ENCODE measurements at regions not wholly inside any gene's neighbourhood (a gene's known extent, or its start where the extent isn't known, plus 50 kb on each side); places are given as distances from the start of the nearest gene placed in this dataset.

GRCh38 chr1:208864366-208864965 is 620.3 kb upstream of the PLXNA2 start:
- TF ChIP-seq POU2F2 (IDR thresholded peaks at IDR 0.05; ENCODE audit: low read depth, low read length) (no peak), POLR2A (IDR thresholded peaks at IDR 0.05; ENCODE audit: low read depth, low read length) (no peak), POLR2AphosphoS5 (IDR thresholded peaks at IDR 0.05; ENCODE audit: low read depth, low read length) (no peak), TAF1 (IDR thresholded peaks at IDR 0.05; ENCODE audit: low read depth, low read length) (no peak), SPI1 (IDR thresholded peaks at IDR 0.05; ENCODE audit: low read depth, low read length) (no peak), PAX5 (IDR thresholded peaks at IDR 0.05; ENCODE audit: insufficient read depth, low read length, severe bottlenecking) (no peak)
- DNase-seq (ENCODE audit: insufficient read length, low spot score) (no peak), FAIRE-seq (no peak)

GRCh38 chr1:208866386-208866955 is 622.3 kb upstream of the PLXNA2 start:
- FAIRE-seq (no peak), DNase-seq (ENCODE audit: insufficient read length, low spot score) (no peak)
- TF ChIP-seq POLR2AphosphoS5 (IDR thresholded peaks at IDR 0.05; ENCODE audit: low read depth, low read length) (no peak), SPI1 (IDR thresholded peaks at IDR 0.05; ENCODE audit: low read depth, low read length) (no peak), POU2F2 (IDR thresholded peaks at IDR 0.05; ENCODE audit: low read depth, low read length) (no peak), PAX5 (IDR thresholded peaks at IDR 0.05; ENCODE audit: insufficient read depth, low read length, severe bottlenecking) (no peak), TAF1 (IDR thresholded peaks at IDR 0.05; ENCODE audit: low read depth, low read length) (no peak), POLR2A (IDR thresholded peaks at IDR 0.05; ENCODE audit: low read depth, low read length) (no peak)

GRCh38 chr1:208868554-208868953 is 624.4 kb upstream of the PLXNA2 start:
- TF ChIP-seq POU2F2 (IDR thresholded peaks at IDR 0.05; ENCODE audit: low read depth, low read length) (no peak), POLR2A (IDR thresholded peaks at IDR 0.05; ENCODE audit: low read depth, low read length) (no peak), TAF1 (IDR thresholded peaks at IDR 0.05; ENCODE audit: low read depth, low read length) (no peak), PAX5 (IDR thresholded peaks at IDR 0.05; ENCODE audit: insufficient read depth, low read length, severe bottlenecking) (no peak), POLR2AphosphoS5 (IDR thresholded peaks at IDR 0.05; ENCODE audit: low read depth, low read length) (no peak)
- DNase-seq (ENCODE audit: insufficient read length, low spot score) (no peak), FAIRE-seq (no peak)

DNA sequence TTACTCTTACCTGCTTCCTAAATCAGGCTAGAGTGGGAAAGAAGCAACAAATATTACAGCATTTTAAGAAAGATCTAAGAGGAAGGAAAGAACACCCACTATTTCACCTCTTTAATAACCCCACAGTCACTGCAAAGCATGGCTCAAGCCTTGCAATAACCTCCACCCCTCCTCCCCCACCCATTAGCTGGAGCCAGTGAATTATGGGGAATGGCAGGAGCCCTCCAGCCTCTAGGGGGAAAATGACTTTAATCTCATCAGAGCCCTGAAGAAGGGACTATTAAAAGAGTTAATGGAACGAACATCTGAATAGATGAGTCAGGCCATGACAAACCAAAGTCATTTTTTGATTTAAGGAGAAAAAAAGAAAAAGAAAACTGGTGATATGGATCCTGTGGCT is 630.7 kb upstream of the PLXNA2 start:
- no peak for FAIRE-seq
- TF ChIP-seq POLR2A (IDR thresholded peaks at IDR 0.05; ENCODE audit: low read depth, low read length) = no peak
- no peak for TF ChIP-seq SPI1 (IDR thresholded peaks at IDR 0.05; ENCODE audit: low read depth, low read length)
- no peak for TF ChIP-seq TAF1 (IDR thresholded peaks at IDR 0.05; ENCODE audit: low read depth, low read length)
- TF ChIP-seq PAX5 (IDR thresholded peaks at IDR 0.05; ENCODE audit: insufficient read depth, low read length, severe bottlenecking) = no peak
- TF ChIP-seq POU2F2 (IDR thresholded peaks at IDR 0.05; ENCODE audit: low read depth, low read length) = no peak
- TF ChIP-seq POLR2AphosphoS5 (IDR thresholded peaks at IDR 0.05; ENCODE audit: low read depth, low read length) = no peak
- DNase-seq (ENCODE audit: insufficient read length, low spot score) = no peak

DNA sequence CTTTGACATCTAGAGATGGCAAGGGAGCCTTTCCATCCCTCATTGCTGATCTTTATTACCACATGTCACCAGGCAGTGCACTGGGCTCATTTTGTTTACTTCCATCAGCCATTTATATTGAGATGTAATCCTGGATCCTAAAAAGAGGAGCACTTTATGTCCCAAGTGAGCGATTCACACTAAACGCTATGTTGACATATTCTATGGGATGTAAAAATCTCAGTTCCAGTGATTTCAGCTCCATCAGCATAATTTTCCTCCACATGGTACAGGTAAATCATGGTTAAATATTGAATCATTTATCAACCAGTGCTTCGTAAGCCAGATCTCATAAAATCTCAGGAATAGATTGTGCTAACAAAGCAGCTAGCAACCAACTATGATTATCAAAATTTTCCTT is 634.8 kb upstream of the PLXNA2 start:
- TF ChIP-seq PAX5 (IDR thresholded peaks at IDR 0.05; ENCODE audit: insufficient read depth, low read length, severe bottlenecking) (no peak), TAF1 (IDR thresholded peaks at IDR 0.05; ENCODE audit: low read depth, low read length) (no peak), POLR2AphosphoS5 (IDR thresholded peaks at IDR 0.05; ENCODE audit: low read depth, low read length) (no peak), POU2F2 (IDR thresholded peaks at IDR 0.05; ENCODE audit: low read depth, low read length) (no peak), SPI1 (IDR thresholded peaks at IDR 0.05; ENCODE audit: low read depth, low read length) (no peak), POLR2A (IDR thresholded peaks at IDR 0.05; ENCODE audit: low read depth, low read length) (no peak)
- DNase-seq (ENCODE audit: insufficient read length, low spot score) (no peak), FAIRE-seq (no peak)

GRCh38 chr1:208880433-208881100 is 636.4 kb upstream of the PLXNA2 start:
- TF ChIP-seq PAX5 (IDR thresholded peaks at IDR 0.05; ENCODE audit: insufficient read depth, low read length, severe bottlenecking) (no peak), POLR2AphosphoS5 (IDR thresholded peaks at IDR 0.05; ENCODE audit: low read depth, low read length) (no peak), TAF1 (IDR thresholded peaks at IDR 0.05; ENCODE audit: low read depth, low read length) (no peak), SPI1 (IDR thresholded peaks at IDR 0.05; ENCODE audit: low read depth, low read length) (no peak), POU2F2 (IDR thresholded peaks at IDR 0.05; ENCODE audit: low read depth, low read length) (no peak), POLR2A (IDR thresholded peaks at IDR 0.05; ENCODE audit: low read depth, low read length) (no peak)
- FAIRE-seq (no peak), DNase-seq (ENCODE audit: insufficient read length, low spot score) (no peak)

DNA sequence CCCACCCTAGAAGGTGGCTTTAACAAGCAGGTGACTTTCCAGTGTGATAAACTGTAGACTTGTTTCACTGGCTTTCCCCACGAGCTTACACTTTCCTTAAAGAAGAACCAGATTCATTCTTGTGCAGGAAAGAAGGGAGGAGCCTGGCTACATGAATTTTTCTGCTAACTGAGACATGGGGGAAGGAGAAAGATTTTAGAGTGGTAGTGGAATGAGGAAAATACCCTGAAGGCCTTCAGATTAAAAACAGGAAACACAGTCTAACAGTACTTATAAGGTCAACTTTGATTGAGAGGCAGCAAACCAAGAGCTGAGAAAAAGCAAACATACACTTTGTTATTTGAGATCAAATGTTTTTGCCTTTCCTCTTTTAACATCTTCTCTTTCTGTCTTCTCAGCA is 640.9 kb upstream of the PLXNA2 start:
- FAIRE-seq = no peak
- DNase-seq (ENCODE audit: insufficient read length, low spot score) = no peak
- no peak for TF ChIP-seq POLR2A (IDR thresholded peaks at IDR 0.05; ENCODE audit: low read depth, low read length)
- TF ChIP-seq PAX5 (IDR thresholded peaks at IDR 0.05; ENCODE audit: insufficient read depth, low read length, severe bottlenecking) = no peak
- TF ChIP-seq TAF1 (IDR thresholded peaks at IDR 0.05; ENCODE audit: low read depth, low read length) = no peak

DNA sequence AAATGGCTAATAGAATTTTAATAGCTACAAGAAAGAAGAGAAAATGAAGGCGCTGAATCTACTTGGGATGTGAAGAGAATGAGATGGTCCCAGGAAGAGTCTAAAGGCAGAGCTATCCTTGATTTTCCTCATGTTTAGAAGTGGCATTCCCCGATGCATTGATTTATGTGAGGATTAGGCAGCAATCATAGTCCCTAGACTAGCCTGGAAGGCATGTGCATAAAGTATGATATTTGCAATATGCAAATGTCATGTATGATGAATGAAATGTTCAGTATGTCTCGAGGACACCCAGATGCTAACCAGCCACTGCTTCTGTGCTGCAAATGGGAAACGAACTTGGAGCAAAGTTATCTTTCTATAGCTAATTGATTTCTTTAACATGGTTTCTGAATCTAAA is 641.5 kb upstream of the PLXNA2 start:
- TF ChIP-seq TAF1 (IDR thresholded peaks at IDR 0.05; ENCODE audit: low read depth, low read length) = no peak
- no peak for TF ChIP-seq PAX5 (IDR thresholded peaks at IDR 0.05; ENCODE audit: insufficient read depth, low read length, severe bottlenecking)
- TF ChIP-seq SPI1 (IDR thresholded peaks at IDR 0.05; ENCODE audit: low read depth, low read length) = no peak
- no peak for TF ChIP-seq POLR2AphosphoS5 (IDR thresholded peaks at IDR 0.05; ENCODE audit: low read depth, low read length)
- TF ChIP-seq POU2F2 (IDR thresholded peaks at IDR 0.05; ENCODE audit: low read depth, low read length) = no peak
- TF ChIP-seq POLR2A (IDR thresholded peaks at IDR 0.05; ENCODE audit: low read depth, low read length) = no peak
- FAIRE-seq = no peak
- DNase-seq (ENCODE audit: insufficient read length, low spot score) = no peak

GRCh38 chr1:208888376-208888775 is 644.2 kb upstream of the PLXNA2 start:
- TF ChIP-seq POU2F2 (IDR thresholded peaks at IDR 0.05; ENCODE audit: low read depth, low read length) (no peak), TAF1 (IDR thresholded peaks at IDR 0.05; ENCODE audit: low read depth, low read length) (no peak), SPI1 (IDR thresholded peaks at IDR 0.05; ENCODE audit: low read depth, low read length) (no peak), PAX5 (IDR thresholded peaks at IDR 0.05; ENCODE audit: insufficient read depth, low read length, severe bottlenecking) (no peak), POLR2AphosphoS5 (IDR thresholded peaks at IDR 0.05; ENCODE audit: low read depth, low read length) (no peak), POLR2A (IDR thresholded peaks at IDR 0.05; ENCODE audit: low read depth, low read length) (no peak)
- no peak for FAIRE-seq
- no peak for DNase-seq (ENCODE audit: insufficient read length, low spot score)

Measured in GM12891 (cell line).